Activated CD4-positive, alpha-beta memory T cell treated with anti-CD3 and anti-CD28 coated beads for 36 hours (primary cell): ENCODE measurements at regions not wholly inside any gene's neighbourhood (a gene's known extent, or its start where the extent isn't known, plus 50 kb on each side); places are given as distances from the start of the nearest gene placed in this dataset.

Experiments used
- CTCF ChIA-PET: fragments of 350-600 bp; sonication (Branson Sonifier 250); formaldehyde crosslinking; loops from one replicate; lab custom pipeline; 2021; ENCODE audit warnings: antibody characterized with exemption, inconsistent platforms; lab: Charles Lee
- POLR2A ChIA-PET: fragments of 350-600 bp; sonication (Branson Sonifier 250); formaldehyde crosslinking; loops from one replicate; lab custom pipeline; 2021; ENCODE audit warnings: antibody characterized with exemption; lab: Charles Lee
- DNase-seq: peaks from one replicate; pipeline ENCODE4 v3.0.0-alpha.2; 2020
- H3K27ac Mint-ChIP-seq: one replicate; pipeline ENCODE4 v1.8.0; 2021; ENCODE audit warnings: mixed read lengths
- H3K27me3 Mint-ChIP-seq: one replicate; pipeline ENCODE4 v1.8.0; 2021; ENCODE audit warnings: mixed read lengths
- H3K36me3 Mint-ChIP-seq: one replicate; pipeline ENCODE4 v1.8.0; 2021; ENCODE audit warnings: mixed read lengths
- H3K4me1 Mint-ChIP-seq: one replicate; pipeline ENCODE4 v1.8.0; 2021; ENCODE audit warnings: low read depth, mixed read lengths
- H3K4me3 Mint-ChIP-seq: one replicate; pipeline ENCODE4 v1.8.0; 2021; ENCODE audit warnings: mild to moderate bottlenecking, mixed read lengths
- H3K9me3 Mint-ChIP-seq: one replicate; pipeline ENCODE4 v1.8.0; 2021; ENCODE audit warnings: mixed read lengths
- intact Hi-C: fragments of 100-400 bp; cut with micrococcal nuclease; formaldehyde crosslinking; loops from one replicate; pipeline ENCODE4 v1.15.1; 2023

DNA sequence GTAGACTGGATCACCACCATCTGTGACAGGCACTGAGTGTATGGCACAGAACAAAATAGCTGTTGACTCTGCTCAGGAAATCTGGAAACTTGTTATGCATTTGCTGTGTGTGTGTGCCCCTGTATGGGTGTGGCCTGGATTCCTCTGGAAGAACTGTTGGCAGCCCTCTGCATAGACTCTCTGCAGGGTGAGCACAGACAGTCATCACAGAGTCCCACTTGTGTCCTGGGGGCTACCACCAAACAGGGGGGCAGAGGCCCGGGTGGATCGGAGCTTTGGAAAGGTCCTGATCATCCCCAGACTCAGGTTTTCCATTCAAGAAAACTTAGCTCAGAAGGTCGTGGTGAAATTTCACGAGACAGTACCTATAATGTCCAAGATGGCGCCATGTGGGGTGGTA lies 258.6 kb downstream of the SOX11 start:
- CTCF ChIA-PET = no interaction called here
- Mint-ChIP-seq H3K4me1 (no peaks in the 10 kb centered on the region), H3K4me3 (no peak overlapping the region), H3K36me3 (no peaks in the 10 kb centered on the region), H3K27ac (no peak overlapping the region), H3K9me3 (peaks cover 11% of the 10 kb centered on the region), H3K27me3 (no peaks in the 10 kb centered on the region)
- no peak for DNase-seq
- POLR2A ChIA-PET = no interaction called here
- intact Hi-C loops = no loop called here

DNA sequence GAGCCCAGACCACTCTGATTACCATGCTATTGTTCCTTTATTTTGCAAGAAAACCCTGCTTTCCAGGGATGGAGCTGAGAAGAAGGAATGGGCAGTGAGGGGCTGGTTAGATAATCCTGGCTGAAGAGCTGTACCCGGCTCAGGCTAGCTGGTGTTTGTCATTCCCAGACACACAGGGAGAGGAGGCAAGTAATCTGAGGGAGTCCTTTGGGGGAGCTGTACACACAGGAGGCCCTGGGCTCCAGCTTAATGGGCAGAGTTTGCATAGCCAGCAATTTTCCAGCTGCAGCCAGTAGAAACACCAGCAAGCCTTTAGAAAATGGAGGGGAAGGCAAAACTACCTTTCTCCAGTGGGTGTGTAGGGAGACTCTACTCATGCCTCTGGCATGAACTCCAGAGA lies 259.3 kb downstream of the SOX11 start:
- Mint-ChIP-seq H3K4me1 (no peaks in the 10 kb centered on the region), H3K36me3 (no peaks in the 10 kb centered on the region), H3K27me3 (no peaks in the 10 kb centered on the region), H3K9me3 (peaks cover 11% of the 10 kb centered on the region), H3K27ac (no peak overlapping the region), H3K4me3 (no peak overlapping the region)
- CTCF ChIA-PET = no interaction called here
- DNase-seq = no peak
- intact Hi-C loops = no loop called here
- POLR2A ChIA-PET = no interaction called here

DNA sequence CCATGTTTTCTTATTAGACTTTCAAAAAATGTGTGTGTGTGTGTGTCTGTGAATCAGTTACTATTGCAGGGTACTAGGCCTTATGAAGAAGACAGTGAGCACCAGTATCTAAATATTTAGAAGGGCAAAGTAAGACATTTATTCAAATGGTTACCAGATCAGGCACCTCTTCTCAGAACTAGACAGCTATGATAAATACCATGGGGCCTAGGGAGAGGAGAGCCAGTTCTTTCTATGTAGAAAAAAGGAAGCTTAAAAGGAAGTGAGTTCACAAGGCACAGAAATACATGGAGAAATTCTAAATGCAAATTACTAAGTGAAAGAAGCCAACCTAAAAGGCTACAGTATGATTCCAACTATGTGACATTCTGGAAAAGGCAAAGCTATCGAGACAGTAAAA lies 261.3 kb downstream of the SOX11 start:
- no peaks in the 10 kb centered on the region for H3K4me1 Mint-ChIP-seq
- no peak overlapping the region for H3K27ac Mint-ChIP-seq
- POLR2A ChIA-PET = no interaction called here
- H3K4me3 Mint-ChIP-seq = no peak overlapping the region
- DNase-seq = no peak
- H3K9me3 Mint-ChIP-seq = peaks cover 12% of the 10 kb centered on the region
- intact Hi-C loops = no loop called here
- no peaks in the 10 kb centered on the region for H3K36me3 Mint-ChIP-seq
- no peaks in the 10 kb centered on the region for H3K27me3 Mint-ChIP-seq
- CTCF ChIA-PET = no interaction called here

DNA sequence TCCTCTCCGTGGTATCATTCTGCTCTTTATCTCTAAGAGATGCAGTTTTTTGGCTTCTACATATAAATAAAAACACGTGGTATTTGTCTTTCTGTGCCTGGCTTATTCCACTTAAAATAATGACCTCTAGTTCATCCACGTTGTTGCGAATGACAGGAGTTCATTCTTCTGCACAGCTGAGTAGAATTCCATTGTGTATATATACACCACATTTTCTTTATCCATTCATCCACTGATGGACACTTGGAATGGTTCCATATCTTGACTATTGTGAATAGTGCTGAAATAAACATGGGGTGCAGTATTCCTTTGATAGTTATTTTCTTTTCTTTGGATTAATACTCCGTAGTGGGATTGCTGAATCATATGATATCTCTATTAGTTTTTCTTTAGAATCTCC lies 262.3 kb downstream of the SOX11 start:
- ChIA-PET POLR2A (no interaction called here), CTCF (no interaction called here)
- no peak overlapping the region for H3K4me3 Mint-ChIP-seq
- no peaks in the 10 kb centered on the region for H3K27me3 Mint-ChIP-seq
- peaks cover 12% of the 10 kb centered on the region for H3K9me3 Mint-ChIP-seq
- intact Hi-C loops = no loop called here
- H3K4me1 Mint-ChIP-seq = no peaks in the 10 kb centered on the region
- no peak for DNase-seq
- no peak overlapping the region for H3K27ac Mint-ChIP-seq
- no peaks in the 10 kb centered on the region for H3K36me3 Mint-ChIP-seq

DNA sequence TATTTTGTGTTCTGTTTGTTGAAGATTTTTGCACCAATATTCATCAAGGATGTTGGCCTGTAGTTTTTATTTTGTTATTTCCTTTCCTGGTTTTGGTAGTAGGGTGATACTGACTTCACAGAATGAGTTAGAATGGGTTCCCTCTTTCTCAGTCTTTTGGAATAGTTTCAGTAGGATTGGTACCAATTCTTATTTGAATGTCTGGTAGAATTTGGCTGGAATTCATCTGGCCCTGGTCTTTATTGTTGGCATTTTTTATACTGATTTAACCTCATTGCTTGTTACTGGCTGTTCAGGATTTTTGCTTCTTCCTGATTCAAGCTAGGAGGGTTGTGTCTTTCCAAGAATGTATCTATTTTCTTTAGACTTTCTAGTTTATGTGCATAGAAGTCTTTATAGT lies 263.7 kb downstream of the SOX11 start:
- ChIA-PET POLR2A (no interaction called here), CTCF (no interaction called here)
- H3K4me1 Mint-ChIP-seq = no peaks in the 10 kb centered on the region
- H3K36me3 Mint-ChIP-seq = no peaks in the 10 kb centered on the region
- no peak overlapping the region for H3K27ac Mint-ChIP-seq
- DNase-seq = no peak
- no peaks in the 10 kb centered on the region for H3K27me3 Mint-ChIP-seq
- no peak overlapping the region for H3K4me3 Mint-ChIP-seq
- peaks cover 8% of the 10 kb centered on the region for H3K9me3 Mint-ChIP-seq
- intact Hi-C loops = no loop called here

DNA sequence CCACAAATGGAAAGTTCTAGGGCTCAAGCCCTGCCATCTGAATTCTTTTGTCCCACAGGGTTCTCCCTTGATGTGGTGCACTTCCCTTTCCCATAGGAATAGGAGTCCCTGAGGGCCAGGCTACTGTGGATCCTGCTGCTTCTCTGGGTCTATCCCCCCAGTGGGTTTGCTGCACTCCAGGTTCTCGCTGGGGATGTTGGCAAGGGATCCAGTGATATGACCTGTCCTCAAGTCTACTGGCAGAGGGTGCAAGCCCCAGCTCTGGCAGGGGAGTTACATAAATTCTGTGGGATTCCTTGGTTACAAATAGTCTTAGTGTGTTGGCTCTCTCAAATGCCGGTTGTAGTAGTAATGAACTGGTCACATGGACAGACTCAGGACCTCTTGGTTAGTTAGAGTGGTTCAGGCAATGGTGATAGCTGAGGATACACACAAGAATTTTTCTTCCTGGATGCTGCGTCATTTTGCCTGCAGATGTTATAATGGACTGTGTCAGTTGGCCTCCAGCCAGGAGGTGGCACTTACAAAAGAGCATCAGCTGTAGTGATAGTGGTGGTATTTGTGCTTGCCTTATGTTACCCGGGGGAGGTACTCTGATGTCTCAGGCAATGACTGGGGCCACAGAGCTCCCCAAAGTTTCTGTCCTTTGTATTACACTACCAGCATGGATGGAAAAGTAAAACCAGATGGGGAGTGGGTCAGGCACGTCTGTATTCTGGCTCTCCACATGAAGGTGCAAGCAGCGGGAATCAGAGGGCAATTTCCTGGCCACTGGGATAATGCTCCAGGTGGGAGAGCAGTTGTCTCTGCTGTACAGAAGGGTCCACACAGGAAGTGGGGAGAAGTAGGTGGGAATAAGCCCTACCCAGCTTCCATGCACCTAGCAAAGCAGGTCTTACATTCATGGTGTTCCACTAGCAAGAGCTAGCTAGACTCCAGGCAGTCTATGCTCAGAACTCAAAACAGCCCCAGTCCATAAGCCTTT lies 267.9 kb downstream of the SOX11 start:
- intact Hi-C loops = no loop called here
- Mint-ChIP-seq H3K27me3 (no peaks in the 10 kb centered on the region), H3K9me3 (peaks cover 6% of the 10 kb centered on the region), H3K36me3 (no peaks in the 10 kb centered on the region), H3K4me3 (no peak overlapping the region), H3K27ac (no peak overlapping the region), H3K4me1 (no peaks in the 10 kb centered on the region)
- no peak for DNase-seq
- CTCF ChIA-PET = no interaction called here
- POLR2A ChIA-PET = no interaction called here

DNA sequence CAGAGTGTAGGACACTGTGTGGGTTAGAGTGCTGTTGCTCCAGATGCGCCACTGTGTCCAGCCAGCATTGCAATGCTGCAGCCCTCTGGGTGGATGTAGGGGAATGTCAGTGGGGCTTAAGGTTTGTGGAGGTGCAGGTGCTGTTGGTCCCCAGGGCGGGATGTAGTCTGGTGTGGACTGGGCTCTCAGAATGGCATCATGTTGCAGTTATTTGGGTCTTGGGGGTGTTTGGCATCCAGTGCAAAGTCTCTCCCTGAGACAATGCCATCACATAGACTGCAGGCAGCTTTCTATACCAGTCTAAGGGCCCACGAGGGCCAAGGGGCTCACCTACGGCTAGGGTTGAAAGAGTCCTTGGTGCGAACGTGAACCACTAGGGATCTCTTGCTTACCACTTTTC lies 275.3 kb downstream of the SOX11 start:
- Mint-ChIP-seq H3K36me3 (no peaks in the 10 kb centered on the region), H3K9me3 (peaks cover 7% of the 10 kb centered on the region), H3K4me1 (no peaks in the 10 kb centered on the region), H3K27me3 (no peaks in the 10 kb centered on the region), H3K4me3 (no peak overlapping the region), H3K27ac (no peak overlapping the region)
- POLR2A ChIA-PET = no interaction called here
- CTCF ChIA-PET = no interaction called here
- DNase-seq = no peak
- intact Hi-C loops = no loop called here

DNA sequence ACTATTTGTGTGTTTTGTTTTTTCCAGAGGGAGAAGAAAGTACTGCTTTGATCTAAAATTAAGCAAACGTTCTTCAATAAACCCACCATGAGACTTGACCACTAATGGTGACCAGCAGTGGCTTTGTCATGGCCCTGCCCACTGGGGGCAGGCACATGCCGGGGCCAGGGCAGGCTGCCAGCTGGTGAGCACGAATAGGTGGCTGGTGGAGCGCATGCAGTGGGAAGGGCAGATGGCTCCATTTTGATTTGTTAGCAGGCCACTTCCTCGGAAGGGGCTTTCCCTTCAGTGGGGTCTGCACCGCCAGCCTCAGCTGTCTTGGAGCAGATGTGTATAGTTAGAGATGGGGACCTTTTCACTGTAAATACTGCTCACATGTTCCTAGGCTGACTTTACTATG lies 277.1 kb downstream of the SOX11 start:
- Mint-ChIP-seq H3K27me3 (no peaks in the 10 kb centered on the region), H3K36me3 (no peaks in the 10 kb centered on the region), H3K4me3 (no peak overlapping the region), H3K4me1 (no peaks in the 10 kb centered on the region), H3K27ac (no peak overlapping the region), H3K9me3 (peaks cover 4% of the 10 kb centered on the region)
- DNase-seq = no peak
- CTCF ChIA-PET = no interaction called here
- intact Hi-C loops = no loop called here
- POLR2A ChIA-PET = no interaction called here

DNA sequence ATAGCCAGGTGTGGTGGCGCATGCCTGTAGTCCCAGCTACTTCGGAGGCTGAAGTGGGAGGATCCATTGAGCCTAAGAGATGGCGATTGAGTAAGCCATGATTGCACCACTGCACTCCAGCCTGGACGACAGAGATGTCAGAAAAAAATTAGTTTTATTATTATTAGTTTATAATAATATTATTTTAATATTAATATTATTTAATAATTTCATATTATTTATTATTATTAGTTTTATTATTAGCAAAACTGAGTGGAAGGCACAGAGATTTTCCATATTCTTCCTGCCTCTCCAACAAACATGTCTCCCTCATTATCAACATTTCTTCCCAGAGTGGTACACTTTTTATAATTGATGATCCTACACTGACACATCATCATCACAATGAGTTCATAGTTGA lies 278.2 kb downstream of the SOX11 start:
- intact Hi-C loops = no loop called here
- ChIA-PET POLR2A (no interaction called here), CTCF (no interaction called here)
- DNase-seq = no peak
- Mint-ChIP-seq H3K4me1 (no peaks in the 10 kb centered on the region), H3K4me3 (no peak overlapping the region), H3K27ac (no peak overlapping the region), H3K36me3 (no peaks in the 10 kb centered on the region), H3K9me3 (peaks cover 4% of the 10 kb centered on the region), H3K27me3 (no peaks in the 10 kb centered on the region)

DNA sequence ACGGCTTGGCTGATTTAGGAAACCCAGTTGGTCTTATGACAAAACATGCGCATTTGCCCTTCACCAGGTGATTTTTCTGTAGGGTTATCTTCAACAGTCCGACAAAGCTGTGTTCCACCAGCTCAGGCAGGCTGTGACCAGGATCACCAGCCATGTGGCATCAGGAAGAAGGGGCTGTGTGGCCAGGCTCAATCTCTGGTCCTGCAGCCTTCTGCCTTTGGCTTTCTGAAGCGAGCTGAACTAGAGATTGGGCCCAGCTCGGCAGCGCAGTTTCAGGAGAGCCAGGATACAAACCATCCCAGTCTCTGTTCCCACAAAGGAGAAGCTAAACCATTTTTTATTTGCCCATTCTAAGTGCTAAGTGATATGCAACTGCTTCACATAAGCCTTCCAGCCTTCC lies 282.3 kb downstream of the SOX11 start:
- H3K4me3 Mint-ChIP-seq = no peak overlapping the region

DNA sequence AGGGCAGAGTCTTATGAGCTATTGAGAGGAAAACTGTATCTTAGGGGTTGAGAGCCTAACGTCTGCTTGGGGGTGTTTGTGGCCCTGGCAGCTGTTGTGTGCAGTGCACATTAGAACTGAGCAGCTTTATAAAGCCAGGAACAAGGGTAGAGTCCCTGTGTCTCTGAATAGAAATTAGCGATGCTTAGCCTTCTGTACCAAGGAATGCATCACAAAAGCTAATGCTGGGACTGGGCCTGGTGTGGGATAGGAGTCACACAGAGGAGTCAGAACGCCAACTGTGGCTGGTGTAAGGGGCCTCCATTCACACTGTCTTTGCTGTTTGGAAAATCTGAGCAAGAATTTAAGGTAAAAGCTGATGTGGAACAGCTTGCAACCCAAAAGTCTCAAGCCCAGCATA lies 283.2 kb downstream of the SOX11 start:
- Mint-ChIP-seq H3K9me3 (peaks cover 4% of the 10 kb centered on the region), H3K4me3 (no peak overlapping the region), H3K27ac (no peak overlapping the region), H3K4me1 (no peaks in the 10 kb centered on the region), H3K36me3 (no peaks in the 10 kb centered on the region), H3K27me3 (no peaks in the 10 kb centered on the region)
- POLR2A ChIA-PET = no interaction called here
- CTCF ChIA-PET = no interaction called here
- intact Hi-C loops = no loop called here
- no peak for DNase-seq

More for the DNA sequence above, 282.3 kb downstream of the SOX11 start:
- Mint-ChIP-seq H3K27me3 (no peaks in the 10 kb centered on the region), H3K27ac (no peak overlapping the region), H3K9me3 (peaks cover 4% of the 10 kb centered on the region), H3K4me1 (no peaks in the 10 kb centered on the region), H3K36me3 (no peaks in the 10 kb centered on the region)
- POLR2A ChIA-PET = no interaction called here
- intact Hi-C loops = no loop called here
- no peak for DNase-seq
- CTCF ChIA-PET = no interaction called here

DNA sequence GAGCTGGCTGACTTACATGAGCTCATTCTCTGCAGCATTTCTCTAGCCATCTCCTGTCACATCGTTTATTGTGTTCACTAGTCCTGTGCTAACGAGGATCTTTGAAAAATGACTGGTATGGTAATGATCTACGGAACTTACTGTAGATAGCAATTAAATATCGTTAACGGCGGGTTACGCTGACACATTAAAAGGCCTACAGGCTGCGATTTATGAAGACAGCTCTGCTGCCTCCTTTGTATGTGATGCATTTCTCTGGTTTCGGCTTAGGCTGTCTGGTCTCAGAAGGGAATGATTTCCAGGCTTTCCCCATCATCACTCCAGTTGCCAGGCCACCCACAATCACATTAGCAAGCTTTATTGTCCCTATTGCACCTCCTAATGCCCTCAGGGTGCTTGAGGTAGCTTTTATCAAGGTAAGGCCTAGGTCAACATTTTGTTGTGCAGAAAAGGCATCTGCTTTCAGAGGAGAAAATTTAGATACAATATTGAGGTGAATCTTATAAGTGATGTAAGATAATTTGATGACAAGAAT lies 284.4 kb downstream of the SOX11 start:
- H3K36me3 Mint-ChIP-seq = no peaks in the 10 kb centered on the region
- CTCF ChIA-PET = interaction anchor here (0.6 kb wide), 1 partner anchor 723 kb away, joined by 3 read pairs; no protein-coding TSS in a partner anchor

DNA sequence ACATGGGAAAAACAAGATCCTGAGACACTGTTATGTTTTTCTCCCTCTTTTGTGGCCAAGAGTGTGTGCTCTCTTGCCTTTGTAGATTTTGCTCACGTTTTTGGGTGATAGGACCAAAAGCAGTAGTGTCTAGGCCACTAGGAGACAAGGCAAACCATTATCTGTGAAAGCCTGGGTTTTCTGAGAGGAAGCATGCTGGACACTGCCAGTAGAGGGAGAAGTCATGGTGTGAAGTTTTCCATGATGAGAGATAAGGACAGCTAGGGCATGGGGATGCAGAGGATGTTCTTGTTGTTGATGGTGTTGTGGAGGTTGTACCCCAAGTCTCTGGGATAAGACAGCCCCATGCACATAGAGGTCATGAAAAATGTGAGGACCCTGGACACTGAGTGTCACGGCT lies 285.3 kb downstream of the SOX11 start:
- Mint-ChIP-seq H3K27ac (no peak overlapping the region), H3K27me3 (no peaks in the 10 kb centered on the region), H3K9me3 (no peaks in the 10 kb centered on the region), H3K36me3 (no peaks in the 10 kb centered on the region), H3K4me3 (no peak overlapping the region), H3K4me1 (no peaks in the 10 kb centered on the region)
- intact Hi-C loops = no loop called here
- CTCF ChIA-PET = no interaction called here
- POLR2A ChIA-PET = no interaction called here
- no peak for DNase-seq

More for the DNA sequence above, 284.4 kb downstream of the SOX11 start:
- Mint-ChIP-seq H3K9me3 (no peaks in the 10 kb centered on the region), H3K27ac (no peak overlapping the region), H3K4me3 (no peak overlapping the region), H3K4me1 (no peaks in the 10 kb centered on the region), H3K27me3 (no peaks in the 10 kb centered on the region)
- no peak for DNase-seq
- intact Hi-C loops = no loop called here
- POLR2A ChIA-PET = no interaction called here
